ENCODE measurements at regions not wholly inside any gene's neighbourhood (a gene's known extent, or its start where the extent isn't known, plus 50 kb on each side); places are given as distances from the start of the nearest gene placed in this dataset.

DNA sequence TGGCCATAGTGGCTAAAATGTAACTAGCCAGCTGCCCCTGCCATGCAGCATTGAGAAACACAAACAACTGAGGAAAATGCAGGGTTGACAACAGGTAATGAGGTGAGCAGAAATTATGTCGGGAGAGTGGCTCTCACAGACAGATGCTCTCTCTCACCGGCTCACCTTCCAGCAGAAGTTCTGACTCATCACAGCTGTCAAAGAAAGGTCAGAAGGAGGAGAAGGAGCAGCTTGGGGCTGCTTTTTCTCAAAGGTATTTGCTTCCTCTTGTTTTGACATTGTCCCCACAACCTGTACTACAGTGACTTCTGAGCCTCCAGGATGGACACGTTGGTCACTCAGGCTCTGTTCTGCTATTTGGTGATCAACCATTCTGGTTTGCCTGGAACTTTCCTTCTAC is 190.5 kb upstream of the HEY2 start:
- Histone ChIP-seq H3K27me3 (ENCODE audit: control insufficient read depth, insufficient read depth, low read length) (peaks cover 4% of the 10 kb centered on the region), H4K8ac (ENCODE audit: low read depth in 2 of 2, low read length in 2 of 2) (no peak overlapping the region), H2AFZ (replicated peaks; ENCODE audit: low read length, poor library complexity) (no peak overlapping the region), H2AK9ac (replicated peaks; ENCODE audit: low read depth, low read length, poor library complexity) (no peak overlapping the region), H3K14ac (replicated peaks; ENCODE audit: low read depth, low read length) (no peak overlapping the region), H3K4me1 (ENCODE audit: control insufficient read depth, insufficient read depth, low read length) (no peaks in the 10 kb centered on the region), H3K4me2 (ENCODE audit: low read depth, low read length) (no peak overlapping the region), H3K23ac (ENCODE audit: low read depth, low read length) (no peak overlapping the region), H3K36me3 (ENCODE audit: control insufficient read depth, insufficient read depth, low read length) (no peaks in the 10 kb centered on the region), H2AK5ac (ENCODE audit: low read depth, low read length) (no peak overlapping the region), H3K4me3 (ENCODE audit: insufficient read depth, low read depth, low read length) (no peak overlapping the region), H2BK120ac (ENCODE audit: low read depth, low read length) (no peak overlapping the region), H4K20me1 (ENCODE audit: insufficient read depth, low read length) (no peaks in the 10 kb centered on the region), H2BK20ac (ENCODE audit: low read depth, low read length) (no peak overlapping the region), H4K91ac (ENCODE audit: insufficient read depth, low read depth, low read length) (no peak overlapping the region), H3K56ac (ENCODE audit: extremely low read depth, insufficient read depth, low read length) (no peak overlapping the region), H2BK5ac (ENCODE audit: low read depth, low read length, poor library complexity, severe bottlenecking) (no peak overlapping the region), H3K9me1 (ENCODE audit: insufficient read depth, low read length) (no peaks in the 10 kb centered on the region), H3K79me1 (ENCODE audit: low read depth in 1 of 2, low read length in 2 of 2) (no peaks in the 10 kb centered on the region), H3K27ac (ENCODE audit: insufficient read depth, low read length) (no peak overlapping the region), H3K9ac (ENCODE audit: low read depth, low read length) (no peak overlapping the region), H3K9me3 (ENCODE audit: control insufficient read depth, insufficient read depth, low read length) (no peaks in the 10 kb centered on the region), H2BK15ac (ENCODE audit: low read depth, low read length) (no peak overlapping the region), H3K4ac (ENCODE audit: low read depth, low read length) (no peak overlapping the region), H3K18ac (ENCODE audit: low read depth, low read length) (no peak overlapping the region), H4K5ac (ENCODE audit: low read depth, low read length) (no peak overlapping the region)
- dilution Hi-C loops (cut with HindIII; ENCODE audit: low sequenced_read_pairs, unreplicated experiment) (no loop called here), intact Hi-C loops (cut with micrococcal nuclease) (no loop called here), in situ Hi-C loops (cut with MboI; ENCODE audit: low sequenced_read_pairs) (no loop called here)
- ATAC-seq (ENCODE audit: low read depth) (no peak), DNase-seq (no peak)
- BruUV-seq (replicated peaks): no TSS peak
- TF ChIP-seq MXI1 (IDR thresholded peaks at IDR 0.05; ENCODE audit: borderline replicate concordance, low read depth, low read length) (no peak), NFE2L2 (IDR thresholded peaks at IDR 0.05; ENCODE audit: low read depth, low read length) (no peak), MAFK (IDR thresholded peaks at IDR 0.05; ENCODE audit: low read depth, low read length) (no peak), MAZ (IDR thresholded peaks at IDR 0.05; ENCODE audit: borderline replicate concordance, low read depth, low read length) (no peak), FOS (IDR thresholded peaks at IDR 0.05; ENCODE audit: low read depth, low read length) (no peak), RFX5 (IDR thresholded peaks at IDR 0.05; ENCODE audit: low read depth, low read length) (no peak), BHLHE40 (IDR thresholded peaks at IDR 0.05; ENCODE audit: low read depth, low read length) (no peak), SMC3 (IDR thresholded peaks at IDR 0.05; ENCODE audit: low read depth, low read length) (no peak), RCOR1 (IDR thresholded peaks at IDR 0.05; ENCODE audit: insufficient replicate concordance, low read length) (no peak), CEBPB (IDR thresholded peaks at IDR 0.05; ENCODE audit: low read depth, low read length) (no peak), CHD1 (IDR thresholded peaks at IDR 0.05; ENCODE audit: low read depth, low read length) (no peak), POLR2A (IDR thresholded peaks at IDR 0.05; ENCODE audit: low read depth, low read length) (no peak), RAD21 (IDR thresholded peaks at IDR 0.05; ENCODE audit: low read length) (no peak)
- TF ChIP-seq, protein P1, sequence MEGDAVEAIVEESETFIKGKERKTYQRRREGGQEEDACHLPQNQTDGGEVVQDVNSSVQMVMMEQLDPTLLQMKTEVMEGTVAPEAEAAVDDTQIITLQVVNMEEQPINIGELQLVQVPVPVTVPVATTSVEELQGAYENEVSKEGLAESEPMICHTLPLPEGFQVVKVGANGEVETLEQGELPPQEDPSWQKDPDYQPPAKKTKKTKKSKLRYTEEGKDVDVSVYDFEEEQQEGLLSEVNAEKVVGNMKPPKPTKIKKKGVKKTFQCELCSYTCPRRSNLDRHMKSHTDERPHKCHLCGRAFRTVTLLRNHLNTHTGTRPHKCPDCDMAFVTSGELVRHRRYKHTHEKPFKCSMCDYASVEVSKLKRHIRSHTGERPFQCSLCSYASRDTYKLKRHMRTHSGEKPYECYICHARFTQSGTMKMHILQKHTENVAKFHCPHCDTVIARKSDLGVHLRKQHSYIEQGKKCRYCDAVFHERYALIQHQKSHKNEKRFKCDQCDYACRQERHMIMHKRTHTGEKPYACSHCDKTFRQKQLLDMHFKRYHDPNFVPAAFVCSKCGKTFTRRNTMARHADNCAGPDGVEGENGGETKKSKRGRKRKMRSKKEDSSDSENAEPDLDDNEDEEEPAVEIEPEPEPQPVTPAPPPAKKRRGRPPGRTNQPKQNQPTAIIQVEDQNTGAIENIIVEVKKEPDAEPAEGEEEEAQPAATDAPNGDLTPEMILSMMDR (conservative IDR thresholded peaks at IDR 0.05; ENCODE audit: low read depth, low read length): no peak
- TF ChIP-seq, protein P2, sequence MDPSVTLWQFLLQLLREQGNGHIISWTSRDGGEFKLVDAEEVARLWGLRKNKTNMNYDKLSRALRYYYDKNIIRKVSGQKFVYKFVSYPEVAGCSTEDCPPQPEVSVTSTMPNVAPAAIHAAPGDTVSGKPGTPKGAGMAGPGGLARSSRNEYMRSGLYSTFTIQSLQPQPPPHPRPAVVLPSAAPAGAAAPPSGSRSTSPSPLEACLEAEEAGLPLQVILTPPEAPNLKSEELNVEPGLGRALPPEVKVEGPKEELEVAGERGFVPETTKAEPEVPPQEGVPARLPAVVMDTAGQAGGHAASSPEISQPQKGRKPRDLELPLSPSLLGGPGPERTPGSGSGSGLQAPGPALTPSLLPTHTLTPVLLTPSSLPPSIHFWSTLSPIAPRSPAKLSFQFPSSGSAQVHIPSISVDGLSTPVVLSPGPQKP (IDR thresholded peaks at IDR 0.05; ENCODE audit: borderline replicate concordance, low read depth, low read length): no peak
- TF ChIP-seq, protein P3, sequence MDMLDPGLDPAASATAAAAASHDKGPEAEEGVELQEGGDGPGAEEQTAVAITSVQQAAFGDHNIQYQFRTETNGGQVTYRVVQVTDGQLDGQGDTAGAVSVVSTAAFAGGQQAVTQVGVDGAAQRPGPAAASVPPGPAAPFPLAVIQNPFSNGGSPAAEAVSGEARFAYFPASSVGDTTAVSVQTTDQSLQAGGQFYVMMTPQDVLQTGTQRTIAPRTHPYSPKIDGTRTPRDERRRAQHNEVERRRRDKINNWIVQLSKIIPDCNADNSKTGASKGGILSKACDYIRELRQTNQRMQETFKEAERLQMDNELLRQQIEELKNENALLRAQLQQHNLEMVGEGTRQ (IDR thresholded peaks at IDR 0.05; ENCODE audit: low read depth, low read length): no peak
- CTCF ChIA-PET: no interaction called here
- POLR2A ChIA-PET (ENCODE audit: unreplicated experiment): no interaction called here
- WGBS, 2 experiments (ENCODE audit: extremely low coverage in 2 of 2, insufficient read length in 1 of 2): no CpG with 5 or more reads among the region's 3 CpGs
